ENCODE measurements at regions not wholly inside any gene's neighbourhood (a gene's known extent, or its start where the extent isn't known, plus 50 kb on each side); places are given as distances from the start of the nearest gene placed in this dataset.

DNA sequence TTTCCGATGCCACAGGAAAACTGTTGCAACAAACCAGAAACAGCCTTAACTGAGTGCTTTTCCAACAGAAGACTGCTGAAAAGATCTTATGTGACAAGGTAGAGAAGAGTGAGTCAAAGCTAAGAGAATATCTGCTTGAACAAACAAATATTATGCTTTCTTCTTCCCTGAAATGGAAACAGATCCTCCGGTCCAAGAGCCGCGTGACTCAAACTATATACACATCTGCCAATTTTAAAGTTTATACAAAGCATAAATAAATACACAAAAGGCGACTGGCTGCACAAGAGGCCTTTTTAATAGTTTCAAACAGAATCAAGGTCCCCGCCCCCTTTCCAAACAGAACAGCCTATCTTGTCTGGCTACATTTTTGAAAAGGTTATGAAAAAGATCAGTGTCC lies 329.7 kb upstream of the F9 start:
- Histone ChIP-seq H2BK15ac (ENCODE audit: low read length) (no peak overlapping the region), H2AFZ (ENCODE audit: low read length) (no peak overlapping the region), H2BK120ac (replicated peaks; ENCODE audit: low read depth, low read length) (no peak overlapping the region), H2BK20ac (ENCODE audit: low read length) (no peak overlapping the region), H3K56ac (replicated peaks; ENCODE audit: insufficient read length, low read depth, low read length) (no peak overlapping the region), H3K79me2 (ENCODE audit: control insufficient read depth in 1 of 2, insufficient read depth in 2 of 2, low read length in 2 of 2) (no peaks in the 10 kb centered on the region), H2BK5ac (ENCODE audit: low read depth, low read length) (no peak overlapping the region), H2AK5ac (ENCODE audit: low read depth, low read length) (no peak overlapping the region), H3K18ac (ENCODE audit: extremely low read depth, low read length) (no peak overlapping the region), H4K5ac (ENCODE audit: insufficient read length, low read depth, low read length) (no peak overlapping the region), H3K14ac (ENCODE audit: insufficient read length) (no peak overlapping the region), H3K23me2 (ENCODE audit: low read depth, low read length) (peaks cover 6% of the 10 kb centered on the region; the same call in 1 of the 2 replicates), H3K9me3 (ENCODE audit: insufficient read depth in 2 of 2, low read depth in 1 of 2, low read length in 1 of 2) (no peaks in the 10 kb centered on the region), H3K4ac (replicated peaks; ENCODE audit: insufficient read length, low read depth, low read length) (no peak overlapping the region), H3K4me3 (ENCODE audit: extremely low read depth in 1 of 4, insufficient read depth in 2 of 4, low read depth in 3 of 4, low read length in 4 of 4) (no peak overlapping the region), H3K27ac (ENCODE audit: low read depth, low read length) (no peak overlapping the region), H3K4me1 (replicated peaks in 1 of 4; ENCODE audit: control insufficient read depth in 3 of 4, insufficient read depth in 4 of 4, low read length in 3 of 4) (no peaks in the 10 kb centered on the region), H3K79me1 (ENCODE audit: low read depth, low read length) (no peaks in the 10 kb centered on the region), H3K27me3 (replicated peaks in 1 of 4; ENCODE audit: control insufficient read depth in 3 of 4, extremely low read depth in 1 of 4, insufficient read depth in 3 of 4, low read length in 3 of 4) (peaks cover 22 to 70% (median 49%) of the 10 kb centered on the region in 4 experiments), H3K36me3 (ENCODE audit: control insufficient read depth in 2 of 4, insufficient read depth in 4 of 4, low read length in 3 of 4) (no peaks in the 10 kb centered on the region), H4K20me1 (replicated peaks in 1 of 2; ENCODE audit: control insufficient read depth in 1 of 2, insufficient read depth in 2 of 2, low read length in 2 of 2) (peaks cover 0 to 5% of the 10 kb centered on the region in 2 experiments), H3K4me2 (ENCODE audit: insufficient read depth in 1 of 2, low read depth in 2 of 2, low read length in 2 of 2) (no peak overlapping the region), H2BK12ac (ENCODE audit: low read depth, low read length) (no peak overlapping the region), H4K91ac (replicated peaks; ENCODE audit: insufficient read length, low read length) (no peak overlapping the region), H3K23ac (ENCODE audit: insufficient read length) (no peak overlapping the region), H4K8ac (ENCODE audit: extremely low read depth, insufficient read depth, low read length) (no peak overlapping the region), H3K9ac (replicated peaks in 1 of 4; ENCODE audit: extremely low read depth in 1 of 4, low read depth in 3 of 4, low read length in 3 of 4) (no peak overlapping the region)
- TF ChIP-seq BACH1 (IDR thresholded peaks at IDR 0.05; ENCODE audit: low read length) = no peak
- no peak for TF ChIP-seq ASH2L (IDR thresholded peaks at IDR 0.05; ENCODE audit: low read length)
- TF ChIP-seq SIN3A (conservative IDR thresholded peaks at IDR 0.05 in 1 of 2, IDR thresholded peaks at IDR 0.05 in 1 of 2; ENCODE audit: low read depth in 1 of 2, low read length in 2 of 2) = no peak
- no peak for TF ChIP-seq CBX8 (IDR thresholded peaks at IDR 0.05; ENCODE audit: borderline replicate concordance, low read depth, low read length)
- no peak for TF ChIP-seq RFX5 (IDR thresholded peaks at IDR 0.05; ENCODE audit: borderline replicate concordance, low read depth, low read length)
- TF ChIP-seq SP2 (IDR thresholded peaks at IDR 0.05; ENCODE audit: low read length) = no peak
- TF ChIP-seq KDM1A (IDR thresholded peaks at IDR 0.05; ENCODE audit: borderline replicate concordance, low read length) = no peak
- TF ChIP-seq HDAC6 (IDR thresholded peaks at IDR 0.05; ENCODE audit: low read depth, low read length) = no peak
- TF ChIP-seq, protein P1, sequence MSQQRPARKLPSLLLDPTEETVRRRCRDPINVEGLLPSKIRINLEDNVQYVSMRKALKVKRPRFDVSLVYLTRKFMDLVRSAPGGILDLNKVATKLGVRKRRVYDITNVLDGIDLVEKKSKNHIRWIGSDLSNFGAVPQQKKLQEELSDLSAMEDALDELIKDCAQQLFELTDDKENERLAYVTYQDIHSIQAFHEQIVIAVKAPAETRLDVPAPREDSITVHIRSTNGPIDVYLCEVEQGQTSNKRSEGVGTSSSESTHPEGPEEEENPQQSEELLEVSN (IDR thresholded peaks at IDR 0.05) = no peak
- no peak for TF ChIP-seq SUZ12 (IDR thresholded peaks at IDR 0.05; ENCODE audit: low read length)
- no peak for TF ChIP-seq JUND (IDR thresholded peaks at IDR 0.05; ENCODE audit: low read length)
- TF ChIP-seq SIRT6 (IDR thresholded peaks at IDR 0.05; ENCODE audit: low read length) = no peak
- FAIRE-seq (no peak), DNase-seq (ENCODE audit: low read depth in 1 of 2, low spot score in 2 of 2) (no peak)
- WGBS, 2 experiments (ENCODE audit: extremely low coverage in 1 of 2, insufficient coverage in 1 of 2, insufficient read length in 1 of 2, insufficient replicate concordance in 2 of 2, low coverage in 1 of 2, low lambda C conversion rate in 2 of 2, missing lambda C conversion rate in 1 of 2) = 88% methylated on average over 6 of the region's 6 CpGs; no CpG with 5 or more reads in 1 of the 2 experiments
- ChIA-PET POLR2A (ENCODE audit: partially characterized antibody) (no interaction called here), CTCF (ENCODE audit: partially characterized antibody) (no interaction called here)
